ENCODE measurements at regions not wholly inside any gene's neighbourhood (a gene's known extent, or its start where the extent isn't known, plus 50 kb on each side); places are given as distances from the start of the nearest gene placed in this dataset.

DNA sequence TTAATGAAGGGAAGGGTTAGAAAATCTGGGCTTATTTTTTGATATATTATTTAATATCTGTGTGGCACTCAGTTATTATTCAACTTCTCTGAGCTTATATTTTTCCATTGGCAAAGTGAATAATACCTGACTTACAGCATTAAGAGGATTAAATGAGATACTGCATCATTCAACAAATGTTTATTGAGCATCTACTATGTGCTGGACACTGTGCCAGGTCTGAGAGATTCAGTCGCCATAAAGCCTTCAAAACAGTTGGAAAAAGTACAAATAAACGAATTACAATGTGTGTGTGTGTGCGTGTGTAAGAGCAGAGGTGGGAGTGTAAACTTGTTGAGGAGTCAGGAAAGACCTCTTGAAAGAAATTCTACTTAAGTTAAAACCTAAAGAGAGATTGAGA lies 87.9 kb upstream of the CD53 start:
- TF ChIP-seq, protein P1, sequence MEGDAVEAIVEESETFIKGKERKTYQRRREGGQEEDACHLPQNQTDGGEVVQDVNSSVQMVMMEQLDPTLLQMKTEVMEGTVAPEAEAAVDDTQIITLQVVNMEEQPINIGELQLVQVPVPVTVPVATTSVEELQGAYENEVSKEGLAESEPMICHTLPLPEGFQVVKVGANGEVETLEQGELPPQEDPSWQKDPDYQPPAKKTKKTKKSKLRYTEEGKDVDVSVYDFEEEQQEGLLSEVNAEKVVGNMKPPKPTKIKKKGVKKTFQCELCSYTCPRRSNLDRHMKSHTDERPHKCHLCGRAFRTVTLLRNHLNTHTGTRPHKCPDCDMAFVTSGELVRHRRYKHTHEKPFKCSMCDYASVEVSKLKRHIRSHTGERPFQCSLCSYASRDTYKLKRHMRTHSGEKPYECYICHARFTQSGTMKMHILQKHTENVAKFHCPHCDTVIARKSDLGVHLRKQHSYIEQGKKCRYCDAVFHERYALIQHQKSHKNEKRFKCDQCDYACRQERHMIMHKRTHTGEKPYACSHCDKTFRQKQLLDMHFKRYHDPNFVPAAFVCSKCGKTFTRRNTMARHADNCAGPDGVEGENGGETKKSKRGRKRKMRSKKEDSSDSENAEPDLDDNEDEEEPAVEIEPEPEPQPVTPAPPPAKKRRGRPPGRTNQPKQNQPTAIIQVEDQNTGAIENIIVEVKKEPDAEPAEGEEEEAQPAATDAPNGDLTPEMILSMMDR (IDR thresholded peaks at IDR 0.05), result no peak
- no peak for TF ChIP-seq EZH2 (IDR thresholded peaks at IDR 0.05)
- no peak for TF ChIP-seq EZH2phosphoT487 (IDR thresholded peaks at IDR 0.05)

Measured in neural progenitor cell (in vitro differentiated cells).